ENCODE measurements at regions not wholly inside any gene's neighbourhood (a gene's known extent, or its start where the extent isn't known, plus 50 kb on each side); places are given as distances from the start of the nearest gene placed in this dataset.

DNA sequence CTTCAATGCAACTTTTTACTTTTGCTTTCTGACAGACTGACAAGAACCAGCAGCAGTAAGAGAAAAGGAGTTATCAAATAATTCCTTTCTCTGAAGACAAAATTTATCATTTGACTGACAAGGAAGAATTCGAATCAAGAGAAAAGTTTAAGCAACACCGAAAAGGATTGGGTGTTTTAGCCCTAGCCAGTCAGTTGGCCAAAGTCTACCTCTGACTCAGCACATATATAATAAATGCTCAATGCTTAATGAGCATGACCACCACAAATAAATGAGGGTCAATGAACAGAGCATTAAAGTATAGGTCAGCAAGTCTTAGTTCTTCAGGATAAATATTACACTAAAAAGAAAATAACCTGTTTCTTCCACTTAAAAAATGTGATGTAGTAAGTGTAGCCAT, 1603.5 kb upstream of the C9orf72 start:
- H3K4me1 ChIP-seq (replicated peaks in 1 of 4; ENCODE audit: control insufficient read depth in 3 of 4, insufficient read depth in 4 of 4, low read length in 3 of 4), result peaks cover 0 to 3% (median 0%) of the 10 kb centered on the region in 4 experiments; a peak in 3 of 7 replicates
- no peak overlapping the region for H3K9ac ChIP-seq (replicated peaks in 1 of 4; ENCODE audit: extremely low read depth in 1 of 4, low read depth in 3 of 4, low read length in 3 of 4)
- WGBS, 2 experiments (ENCODE audit: extremely low coverage in 1 of 2, insufficient coverage in 1 of 2, insufficient read length in 1 of 2, insufficient replicate concordance in 2 of 2, low coverage in 1 of 2, low lambda C conversion rate in 2 of 2, missing lambda C conversion rate in 1 of 2), result 97% methylated on average over 2 of the region's 2 CpGs; no CpG with 5 or more reads in 1 of the 2 experiments
- H3K9me3 ChIP-seq (ENCODE audit: insufficient read depth in 2 of 2, low read depth in 1 of 2, low read length in 1 of 2), result no peaks in the 10 kb centered on the region
- CTCF ChIA-PET (ENCODE audit: partially characterized antibody), result no interaction called here
- no peak overlapping the region for H3K23ac ChIP-seq (ENCODE audit: insufficient read length)
- DNase-seq (ENCODE audit: low read depth in 1 of 2, low spot score in 2 of 2) (no peak), FAIRE-seq (no peak)
- peaks cover 0 to 6% of the 10 kb centered on the region in 2 experiments; a peak in 2 of 4 replicates for H3K79me2 ChIP-seq (ENCODE audit: control insufficient read depth in 1 of 2, insufficient read depth in 2 of 2, low read length in 2 of 2)
- no peak overlapping the region for H2AFZ ChIP-seq (ENCODE audit: low read length)
- no peak overlapping the region for H2BK15ac ChIP-seq (ENCODE audit: low read length)
- no peak overlapping the region for H3K14ac ChIP-seq (ENCODE audit: insufficient read length)
- H3K4me3 ChIP-seq (ENCODE audit: extremely low read depth in 1 of 4, insufficient read depth in 2 of 4, low read depth in 3 of 4, low read length in 4 of 4), result no peak overlapping the region
- H4K20me1 ChIP-seq (replicated peaks in 1 of 2; ENCODE audit: control insufficient read depth in 1 of 2, insufficient read depth in 2 of 2, low read length in 2 of 2), result no peaks in the 10 kb centered on the region
- H2BK20ac ChIP-seq (ENCODE audit: low read length), result no peak overlapping the region
- no peak overlapping the region for H2BK5ac ChIP-seq (ENCODE audit: low read depth, low read length)
- H3K36me3 ChIP-seq (ENCODE audit: control insufficient read depth in 2 of 4, insufficient read depth in 4 of 4, low read length in 3 of 4), result no peaks in the 10 kb centered on the region
- H3K27ac ChIP-seq (ENCODE audit: low read depth, low read length), result no peak overlapping the region
- H3K56ac ChIP-seq (replicated peaks; ENCODE audit: insufficient read length, low read depth, low read length), result no peak overlapping the region
- no peaks in the 10 kb centered on the region for H3K79me1 ChIP-seq (ENCODE audit: low read depth, low read length)
- H3K4me2 ChIP-seq (ENCODE audit: insufficient read depth in 1 of 2, low read depth in 2 of 2, low read length in 2 of 2), result no peak overlapping the region
- no peak overlapping the region for H2AK5ac ChIP-seq (ENCODE audit: low read depth, low read length)
- no peak overlapping the region for H4K91ac ChIP-seq (replicated peaks; ENCODE audit: insufficient read length, low read length)
- no peak overlapping the region for H2BK120ac ChIP-seq (replicated peaks; ENCODE audit: low read depth, low read length)
- POLR2A ChIA-PET (ENCODE audit: partially characterized antibody), result no interaction called here
- no peak overlapping the region for H4K8ac ChIP-seq (ENCODE audit: extremely low read depth, insufficient read depth, low read length)
- H4K5ac ChIP-seq (ENCODE audit: insufficient read length, low read depth, low read length), result no peak overlapping the region
- H3K27me3 ChIP-seq (replicated peaks in 1 of 4; ENCODE audit: control insufficient read depth in 3 of 4, extremely low read depth in 1 of 4, insufficient read depth in 3 of 4, low read length in 3 of 4), result no peaks in the 10 kb centered on the region
- no peak overlapping the region for H3K18ac ChIP-seq (ENCODE audit: extremely low read depth, low read length)
- H3K23me2 ChIP-seq (ENCODE audit: low read depth, low read length), result no peaks in the 10 kb centered on the region
- H3K4ac ChIP-seq (replicated peaks; ENCODE audit: insufficient read length, low read depth, low read length), result no peak overlapping the region
- no peak overlapping the region for H2BK12ac ChIP-seq (ENCODE audit: low read depth, low read length)
- TF ChIP-seq SIN3A (conservative IDR thresholded peaks at IDR 0.05 in 1 of 2, IDR thresholded peaks at IDR 0.05 in 1 of 2; ENCODE audit: low read depth in 1 of 2, low read length in 2 of 2) (no peak), KDM4A (IDR thresholded peaks at IDR 0.05; ENCODE audit: low read depth, low read length, severe bottlenecking) (no peak), JUND (IDR thresholded peaks at IDR 0.05; ENCODE audit: low read length) (no peak), GTF2F1 (IDR thresholded peaks at IDR 0.05; ENCODE audit: borderline replicate concordance, low read depth, low read length) (no peak), GABPA (IDR thresholded peaks at IDR 0.05; ENCODE audit: borderline replicate concordance, insufficient read depth, low read length) (no peak), POU5F1 (IDR thresholded peaks at IDR 0.05; ENCODE audit: low read depth, low read length) (no peak), POLR2A (IDR thresholded peaks at IDR 0.05; ENCODE audit: control extremely low read depth in 1 of 2, low read depth in 2 of 2, low read length in 2 of 2) (no peak), CHD2 (IDR thresholded peaks at IDR 0.05; ENCODE audit: low read length) (no peak), CBX5 (IDR thresholded peaks at IDR 0.05; ENCODE audit: low read depth, low read length) (no peak), KDM5A (IDR thresholded peaks at IDR 0.05; ENCODE audit: low read length) (no peak)
- TF ChIP-seq, protein P1, sequence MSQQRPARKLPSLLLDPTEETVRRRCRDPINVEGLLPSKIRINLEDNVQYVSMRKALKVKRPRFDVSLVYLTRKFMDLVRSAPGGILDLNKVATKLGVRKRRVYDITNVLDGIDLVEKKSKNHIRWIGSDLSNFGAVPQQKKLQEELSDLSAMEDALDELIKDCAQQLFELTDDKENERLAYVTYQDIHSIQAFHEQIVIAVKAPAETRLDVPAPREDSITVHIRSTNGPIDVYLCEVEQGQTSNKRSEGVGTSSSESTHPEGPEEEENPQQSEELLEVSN (IDR thresholded peaks at IDR 0.05), result no peak
- TF ChIP-seq, protein P2, sequence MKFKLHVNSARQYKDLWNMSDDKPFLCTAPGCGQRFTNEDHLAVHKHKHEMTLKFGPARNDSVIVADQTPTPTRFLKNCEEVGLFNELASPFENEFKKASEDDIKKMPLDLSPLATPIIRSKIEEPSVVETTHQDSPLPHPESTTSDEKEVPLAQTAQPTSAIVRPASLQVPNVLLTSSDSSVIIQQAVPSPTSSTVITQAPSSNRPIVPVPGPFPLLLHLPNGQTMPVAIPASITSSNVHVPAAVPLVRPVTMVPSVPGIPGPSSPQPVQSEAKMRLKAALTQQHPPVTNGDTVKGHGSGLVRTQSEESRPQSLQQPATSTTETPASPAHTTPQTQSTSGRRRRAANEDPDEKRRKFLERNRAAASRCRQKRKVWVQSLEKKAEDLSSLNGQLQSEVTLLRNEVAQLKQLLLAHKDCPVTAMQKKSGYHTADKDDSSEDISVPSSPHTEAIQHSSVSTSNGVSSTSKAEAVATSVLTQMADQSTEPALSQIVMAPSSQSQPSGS (IDR thresholded peaks at IDR 0.05; ENCODE audit: low read length), result no peak
- TF ChIP-seq, protein P3, sequence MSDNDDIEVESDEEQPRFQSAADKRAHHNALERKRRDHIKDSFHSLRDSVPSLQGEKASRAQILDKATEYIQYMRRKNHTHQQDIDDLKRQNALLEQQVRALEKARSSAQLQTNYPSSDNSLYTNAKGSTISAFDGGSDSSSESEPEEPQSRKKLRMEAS (IDR thresholded peaks at IDR 0.05), result no peak
